Naive thymus-derived CD4-positive, alpha-beta T cell (primary cell): ENCODE measurements at regions not wholly inside any gene's neighbourhood (a gene's known extent, or its start where the extent isn't known, plus 50 kb on each side); places are given as distances from the start of the nearest gene placed in this dataset.

Experiments
- ATAC-seq: fragments of 150-1000 bp; cut with Tn5 transposase; 2 replicates; pipeline ENCODE4 v1.10.0; 2021; ENCODE audit warnings: mild to moderate bottlenecking, moderate library complexity
- CTCF ChIA-PET: fragments of 350-600 bp; sonication (Branson Sonifier 250); formaldehyde crosslinking; loops from one replicate; lab custom pipeline; 2021; ENCODE audit warnings: antibody characterized with exemption; lab: Charles Lee
- POLR2A ChIA-PET: fragments of 350-600 bp; sonication (Branson Sonifier 250); formaldehyde crosslinking; loops from one replicate; lab custom pipeline; 2021; ENCODE audit warnings: antibody characterized with exemption, inconsistent platforms; lab: Charles Lee
- DNase-seq, 9 donors: peaks; one replicate each; pipeline versions ENCODE4 v3.0.0 to v3.0.0-alpha.2; 2020 to 2022; ENCODE audit warnings: mixed read lengths in 1 of 9
- H3K27ac ChIP-seq: one replicate; pipeline ENCODE4 v1.7.0; 2013; ENCODE audit warnings: mild to moderate bottlenecking, low read depth, low read length, moderate library complexity
- H3K27me3 ChIP-seq, 2 donors: one replicate each; pipeline ENCODE4 v1.7.0; 2013; ENCODE audit warnings: low read length in 2 of 2, mild to moderate bottlenecking in 2 of 2, moderate library complexity in 2 of 2; ENCODE audit not compliant: control insufficient read depth in 2 of 2, insufficient read depth in 2 of 2
- H3K36me3 ChIP-seq, 3 experiments: 1 replicate in 2 of 3; 2 replicates in 1 of 3; pipeline ENCODE4 v1.7.0; 2013; ENCODE audit warnings: low read length in 3 of 3, mild to moderate bottlenecking in 3 of 3, moderate library complexity in 1 of 3; ENCODE audit not compliant: insufficient read depth in 3 of 3, control insufficient read depth in 2 of 3
- H3K4me1 ChIP-seq, 2 donors: one replicate each; pipeline ENCODE4 v1.7.0; 2013; ENCODE audit warnings: low read length in 2 of 2, mild to moderate bottlenecking in 2 of 2, moderate library complexity in 1 of 2; ENCODE audit not compliant: control insufficient read depth in 2 of 2, insufficient read depth in 2 of 2
- H3K4me3 ChIP-seq: 2 replicates; pipeline ENCODE4 v1.7.0; 2013; ENCODE audit warnings: mild to moderate bottlenecking, low read length
- H3K9me3 ChIP-seq, 3 experiments: 1 replicate in 2 of 3; 2 replicates in 1 of 3; pipeline ENCODE4 v1.7.0; 2013; ENCODE audit warnings: low read length in 3 of 3; ENCODE audit not compliant: control insufficient read depth in 2 of 3
- H3K27ac Mint-ChIP-seq, 9 donors: one replicate each; pipeline ENCODE4 v1.8.0; 2020 to 2022; ENCODE audit warnings: mixed read lengths in 9 of 9, mild to moderate bottlenecking in 8 of 9, moderate library complexity in 5 of 9, inconsistent platforms in 2 of 9
- H3K27me3 Mint-ChIP-seq, 5 donors: one replicate each; pipeline ENCODE4 v1.8.0; 2021 to 2022; ENCODE audit warnings: mixed read lengths in 5 of 5, mild to moderate bottlenecking in 1 of 5
- H3K36me3 Mint-ChIP-seq, 5 donors: one replicate each; pipeline ENCODE4 v1.8.0; 2020 to 2022; ENCODE audit warnings: mixed read lengths in 5 of 5, mild to moderate bottlenecking in 3 of 5, inconsistent platforms in 1 of 5
- H3K4me1 Mint-ChIP-seq, 7 donors: one replicate each; pipeline ENCODE4 v1.8.0; 2020 to 2022; ENCODE audit warnings: mixed read lengths in 7 of 7, mild to moderate bottlenecking in 3 of 7, inconsistent platforms in 1 of 7
- H3K4me3 Mint-ChIP-seq, 10 donors: one replicate each; pipeline ENCODE4 v1.8.0; 2020 to 2022; ENCODE audit warnings: mild to moderate bottlenecking in 10 of 10, mixed read lengths in 10 of 10, moderate library complexity in 6 of 10, inconsistent platforms in 2 of 10
- H3K9me3 Mint-ChIP-seq, 11 donors: one replicate each; pipeline ENCODE4 v1.8.0; 2020 to 2022; ENCODE audit warnings: mixed read lengths in 11 of 11, mild to moderate bottlenecking in 4 of 11, inconsistent platforms in 1 of 11, moderate library complexity in 1 of 11
- intact Hi-C, 2 donors: fragments of 100-400 bp; cut with micrococcal nuclease; formaldehyde crosslinking; loops; one replicate each; pipeline ENCODE4 v1.15.1; 2023

GRCh38 chr6:101232961-101233360 is 160.5 kb upstream of the GRIK2 start:
- Histone ChIP-seq H3K4me3 (no peak overlapping the region), H3K4me1 (no peaks in the 10 kb centered on the region), H3K9me3 (no peaks in the 10 kb centered on the region), H3K27ac (no peak overlapping the region), H3K27me3 (no peaks in the 10 kb centered on the region), H3K36me3 (no peaks in the 10 kb centered on the region)
- POLR2A ChIA-PET = no interaction called here
- Mint-ChIP-seq H3K4me3 (no peak overlapping the region), H3K4me1 (no peaks in the 10 kb centered on the region), H3K27ac (no peak overlapping the region), H3K36me3 (no peaks in the 10 kb centered on the region), H3K27me3 (no peaks in the 10 kb centered on the region), H3K9me3 (peaks cover 0 to 12% (median 0%) of the 10 kb centered on the region in 11 donors)
- CTCF ChIA-PET = no interaction called here
- DNase-seq (no peak), ATAC-seq (no peak)
- intact Hi-C loops = no loop called here

DNA sequence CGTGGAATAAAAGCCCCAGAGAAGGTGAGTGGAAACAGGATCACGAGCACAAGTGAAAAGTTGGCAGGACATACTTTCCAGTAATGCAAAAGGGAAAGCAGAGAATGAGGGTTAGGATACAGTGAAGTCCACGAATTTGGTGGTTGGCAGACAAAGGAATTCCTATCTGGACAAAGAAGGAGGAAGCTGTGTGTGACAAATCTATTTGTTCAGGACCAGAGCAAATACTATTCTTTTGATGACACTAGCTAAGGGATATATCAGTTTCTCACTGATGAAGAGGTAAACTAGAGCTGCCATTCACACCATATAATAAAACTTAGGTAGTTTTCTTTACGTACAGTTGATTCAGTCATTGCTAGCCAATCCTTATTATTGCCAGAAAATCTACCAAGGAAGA is 156.8 kb upstream of the GRIK2 start:
- no peak overlapping the region for H3K27ac ChIP-seq
- no peak for DNase-seq
- H3K4me1 Mint-ChIP-seq = no peaks in the 10 kb centered on the region
- H3K27me3 ChIP-seq = no peaks in the 10 kb centered on the region
- H3K27me3 Mint-ChIP-seq = no peaks in the 10 kb centered on the region
- POLR2A ChIA-PET = no interaction called here
- CTCF ChIA-PET = no interaction called here
- H3K9me3 ChIP-seq = no peaks in the 10 kb centered on the region
- H3K4me3 ChIP-seq = no peak overlapping the region
- no peak overlapping the region for H3K4me3 Mint-ChIP-seq
- no peaks in the 10 kb centered on the region for H3K9me3 Mint-ChIP-seq
- no peak for ATAC-seq
- intact Hi-C loops = no loop called here
- no peaks in the 10 kb centered on the region for H3K36me3 Mint-ChIP-seq
- no peaks in the 10 kb centered on the region for H3K4me1 ChIP-seq
- no peak overlapping the region for H3K27ac Mint-ChIP-seq
- H3K36me3 ChIP-seq = no peaks in the 10 kb centered on the region

- Histone ChIP-seq H3K9me3 (no peaks in the 10 kb centered on the region), H3K27me3 (no peaks in the 10 kb centered on the region), H3K36me3 (no peaks in the 10 kb centered on the region), H3K4me3 (no peak overlapping the region), H3K27ac (no peak overlapping the region), H3K4me1 (no peaks in the 10 kb centered on the region)
- ChIA-PET CTCF (interaction anchor here (0.7 kb wide), 1 partner anchor 13 kb away, joined by 3 read pairs; no protein-coding TSS in a partner anchor), POLR2A (no interaction called here)
- H3K36me3 Mint-ChIP-seq = no peaks in the 10 kb centered on the region
- H3K9me3 Mint-ChIP-seq = no peaks in the 10 kb centered on the region
- intact Hi-C loops = no loop called here
- no peak overlapping the region for H3K27ac Mint-ChIP-seq
- H3K4me3 Mint-ChIP-seq = no peak overlapping the region
- H3K27me3 Mint-ChIP-seq = no peaks in the 10 kb centered on the region
- H3K4me1 Mint-ChIP-seq = no peaks in the 10 kb centered on the region
- ATAC-seq (no peak), DNase-seq (no peak)
Measured at GRCh38 chr6:101241442-101241841, 152.1 kb upstream of the GRIK2 start.

GRCh38 chr6:101249470-101249869 is 144.0 kb upstream of the GRIK2 start:
- no peak overlapping the region for H3K27ac Mint-ChIP-seq
- DNase-seq (no peak), ATAC-seq (no peak)
- Histone ChIP-seq H3K27ac (no peak overlapping the region), H3K9me3 (peaks cover 0 to 5% (median 0%) of the 10 kb centered on the region in 3 experiments), H3K4me3 (no peak overlapping the region), H3K36me3 (no peaks in the 10 kb centered on the region), H3K27me3 (no peaks in the 10 kb centered on the region), H3K4me1 (no peaks in the 10 kb centered on the region)
- H3K27me3 Mint-ChIP-seq = peaks cover 0 to 6% (median 0%) of the 10 kb centered on the region in 5 donors
- H3K36me3 Mint-ChIP-seq = peaks cover 0 to 4% (median 0%) of the 10 kb centered on the region in 5 donors
- ChIA-PET POLR2A (no interaction called here), CTCF (no interaction called here)
- peaks cover 4 to 42% (median 21%) of the 10 kb centered on the region in 11 donors for H3K9me3 Mint-ChIP-seq
- H3K4me1 Mint-ChIP-seq = no peaks in the 10 kb centered on the region
- no peak overlapping the region for H3K4me3 Mint-ChIP-seq
- intact Hi-C loops = no loop called here

DNA sequence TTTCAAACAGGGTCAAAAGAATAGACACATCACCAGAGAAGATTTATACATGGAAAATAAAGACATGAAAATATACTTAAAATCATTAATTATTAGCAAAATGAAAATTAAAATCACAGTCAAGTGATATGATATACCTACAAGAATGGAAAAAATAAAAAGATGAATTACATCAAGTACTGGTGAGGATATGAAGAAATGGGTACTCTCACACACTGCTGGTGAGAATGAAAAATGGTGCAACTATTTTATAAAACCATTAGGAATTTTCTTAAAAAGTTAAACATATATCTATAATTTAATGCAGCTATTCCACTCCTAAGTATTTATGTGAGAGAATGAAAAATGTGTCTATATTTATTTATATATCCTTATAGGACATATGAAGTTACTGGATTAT is 136.3 kb upstream of the GRIK2 start:
- peaks cover 0 to under 1% (median 0%) of the 10 kb centered on the region in 5 donors for H3K27me3 Mint-ChIP-seq
- CTCF ChIA-PET = interaction anchor here (0.6 kb wide), 1 partner anchor 377 kb away, joined by 4 read pairs; no protein-coding TSS in a partner anchor

DNA sequence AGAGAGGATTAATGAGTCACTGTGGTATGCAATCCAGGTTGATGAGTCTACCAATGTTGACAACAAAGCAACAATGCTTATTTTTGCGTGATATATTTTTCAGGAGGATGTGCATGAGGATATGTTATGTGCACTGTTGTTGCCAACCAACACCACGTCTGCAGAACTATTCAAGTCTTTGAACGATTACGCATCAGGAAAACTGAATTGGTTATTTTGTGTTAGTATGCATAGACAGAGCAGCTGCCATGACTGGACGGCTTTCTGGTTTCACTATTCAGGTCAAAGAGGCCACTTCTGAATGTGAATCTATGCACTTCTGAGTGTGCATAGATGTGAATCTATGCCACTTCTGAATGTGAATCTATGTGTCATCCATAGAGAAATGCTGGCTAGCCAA is 134.0 kb upstream of the GRIK2 start:
- no peaks in the 10 kb centered on the region for H3K36me3 ChIP-seq
- no peak overlapping the region for H3K4me3 ChIP-seq
- Mint-ChIP-seq H3K27ac (no peak overlapping the region), H3K4me3 (no peak overlapping the region), H3K9me3 (peaks cover 0 to 27% (median 11%) of the 10 kb centered on the region in 11 donors), H3K36me3 (no peaks in the 10 kb centered on the region), H3K27me3 (no peaks in the 10 kb centered on the region), H3K4me1 (no peaks in the 10 kb centered on the region)
- POLR2A ChIA-PET = no interaction called here
- CTCF ChIA-PET = no interaction called here
- ATAC-seq (no peak), DNase-seq (no peak)
- no peak overlapping the region for H3K27ac ChIP-seq
- no peaks in the 10 kb centered on the region for H3K9me3 ChIP-seq
- H3K4me1 ChIP-seq = no peaks in the 10 kb centered on the region
- intact Hi-C loops = no loop called here
- H3K27me3 ChIP-seq = no peaks in the 10 kb centered on the region

More for the DNA sequence above, 136.3 kb upstream of the GRIK2 start:
- DNase-seq (no peak), ATAC-seq (no peak)
- intact Hi-C loops = no loop called here
- Mint-ChIP-seq H3K36me3 (peaks cover 0 to under 1% (median 0%) of the 10 kb centered on the region in 5 donors), H3K4me3 (no peak overlapping the region), H3K9me3 (peaks cover 0 to 29% (median 8%) of the 10 kb centered on the region in 11 donors), H3K27ac (no peak overlapping the region), H3K4me1 (no peaks in the 10 kb centered on the region)
- no peaks in the 10 kb centered on the region for H3K4me1 ChIP-seq
- H3K9me3 ChIP-seq = no peaks in the 10 kb centered on the region
- no peaks in the 10 kb centered on the region for H3K27me3 ChIP-seq
- H3K36me3 ChIP-seq = no peaks in the 10 kb centered on the region
- H3K4me3 ChIP-seq = no peak overlapping the region
- no peak overlapping the region for H3K27ac ChIP-seq
- POLR2A ChIA-PET = no interaction called here

DNA sequence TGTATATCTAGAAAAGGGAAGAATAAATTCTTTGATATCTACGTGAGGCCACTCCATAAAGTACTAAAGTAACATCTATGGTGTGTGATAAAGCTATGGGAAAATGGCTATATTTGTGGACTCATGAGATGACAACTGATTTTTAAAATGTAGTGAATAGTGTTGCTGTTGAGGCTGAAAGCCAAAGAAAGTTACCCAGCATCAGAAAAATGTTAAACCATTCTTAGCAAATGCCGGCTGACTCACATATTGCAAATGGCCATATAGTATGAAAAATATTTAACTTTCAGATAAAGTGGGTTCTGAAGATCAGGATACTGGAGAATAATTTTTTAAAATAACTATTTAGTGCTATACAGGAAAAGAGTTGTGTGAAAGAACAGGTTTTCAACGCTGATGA is 129.9 kb upstream of the GRIK2 start:
- Histone ChIP-seq H3K36me3 (no peaks in the 10 kb centered on the region), H3K4me3 (no peak overlapping the region), H3K9me3 (no peaks in the 10 kb centered on the region), H3K27ac (no peak overlapping the region), H3K4me1 (no peaks in the 10 kb centered on the region), H3K27me3 (no peaks in the 10 kb centered on the region)
- peaks cover 0 to 6% (median 0%) of the 10 kb centered on the region in 5 donors for H3K36me3 Mint-ChIP-seq
- H3K4me3 Mint-ChIP-seq = no peak overlapping the region
- DNase-seq = no peak
- intact Hi-C loops = no loop called here
- ATAC-seq = no peak
- H3K4me1 Mint-ChIP-seq = peaks cover 0 to 27% (median 17%) of the 10 kb centered on the region in 7 donors
- H3K9me3 Mint-ChIP-seq = peaks cover 0 to 23% (median 7%) of the 10 kb centered on the region in 11 donors
- H3K27me3 Mint-ChIP-seq = peaks cover 0 to 6% (median 0%) of the 10 kb centered on the region in 5 donors
- no peak overlapping the region for H3K27ac Mint-ChIP-seq
- CTCF ChIA-PET = no interaction called here
- POLR2A ChIA-PET = no interaction called here
